ENCODE measurements at regions not wholly inside any gene's neighbourhood (a gene's known extent, or its start where the extent isn't known, plus 50 kb on each side); places are given as distances from the start of the nearest gene placed in this dataset.

- Histone ChIP-seq H3K4me3 (ENCODE audit: low read depth in 2 of 2, low read length in 1 of 2) (no peak overlapping the region), H3F3A (replicated peaks; ENCODE audit: insufficient read depth) (no peaks in the 10 kb centered on the region), H3K27me3 (ENCODE audit: insufficient read depth) (no peaks in the 10 kb centered on the region), H3K27ac (ENCODE audit: low read depth in 2 of 2, low read length in 1 of 2) (no peak overlapping the region), H3K4me1 (ENCODE audit: control insufficient read depth in 1 of 2, insufficient read depth in 2 of 2, low read depth in 1 of 2, low read length in 1 of 2) (no peaks in the 10 kb centered on the region), H2AFZ (ENCODE audit: low read depth) (no peak overlapping the region), H3K4me2 (no peak overlapping the region), H3K9me2 (no peaks in the 10 kb centered on the region), H3K9ac (no peak overlapping the region), H4K20me1 (ENCODE audit: insufficient read depth) (no peaks in the 10 kb centered on the region), H3K36me3 (replicated peaks in 1 of 2; ENCODE audit: control insufficient read depth in 1 of 2, insufficient read depth in 2 of 2, low read length in 1 of 2) (no peaks in the 10 kb centered on the region), H3K79me2 (ENCODE audit: insufficient read depth) (no peaks in the 10 kb centered on the region), H3K9me3 (no peaks in the 10 kb centered on the region)
- DNase-seq, result no peak
- ChIA-PET POLR2A (no interaction called here), CTCF (no interaction called here)
- TF ChIP-seq MXI1 (IDR thresholded peaks at IDR 0.05; ENCODE audit: low read depth, low read length) (no peak), PBX3 (IDR thresholded peaks at IDR 0.05) (no peak), RAD21 (IDR thresholded peaks at IDR 0.05; ENCODE audit: low read length) (no peak), RFX5 (IDR thresholded peaks at IDR 0.05; ENCODE audit: low read length) (no peak), USF2 (IDR thresholded peaks at IDR 0.05; ENCODE audit: borderline replicate concordance, low read depth, low read length) (no peak), EZH2phosphoT487 (IDR thresholded peaks at IDR 0.05; ENCODE audit: borderline replicate concordance, low read depth) (no peak), JUND (IDR thresholded peaks at IDR 0.05) (no peak), IRF3 (IDR thresholded peaks at IDR 0.05; ENCODE audit: low read depth, low read length) (no peak), CHD2 (IDR thresholded peaks at IDR 0.05; ENCODE audit: low read length, partially characterized antibody) (no peak), FOXM1 (IDR thresholded peaks at IDR 0.05; ENCODE audit: low read depth) (no peak), MAX (IDR thresholded peaks at IDR 0.05; ENCODE audit: low read depth) (no peak), GATA2 (CRISPR knock-in tag; IDR thresholded peaks at IDR 0.05) (no peak), GABPA (IDR thresholded peaks at IDR 0.05; ENCODE audit: low read depth) (no peak), ELF1 (IDR thresholded peaks at IDR 0.05) (no peak), REST (IDR thresholded peaks at IDR 0.05; ENCODE audit: low read depth, low read length) (no peak), CTCF (IDR thresholded peaks at IDR 0.05) (no peak), ZBTB33 (IDR thresholded peaks at IDR 0.05; ENCODE audit: borderline replicate concordance, low read depth) (no peak), YY1 (IDR thresholded peaks at IDR 0.05; ENCODE audit: low read depth) (no peak)
- WGBS (ENCODE audit: low lambda C conversion rate), result 59% methylated on average over 3 of the region's 3 CpGs
Measured at GRCh38 chr12:5332551-5332950, 99.4 kb upstream of the NTF3 start.
